WERI-Rb-1 (cell line): ENCODE measurements at regions not wholly inside any gene's neighbourhood (a gene's known extent, or its start where the extent isn't known, plus 50 kb on each side); places are given as distances from the start of the nearest gene placed in this dataset.

Experiments used
- DNase-seq: peaks from one replicate; pipeline ENCODE4 v3.0.0-alpha.2; 2020
- H3K27ac ChIP-seq: fragments of 250-450 bp; sonication (Bioruptor Pico); 2 replicates; pipeline ENCODE4 v1.5.1; 2020; ENCODE audit warnings: mild to moderate bottlenecking, moderate library complexity
- H3K27me3 ChIP-seq: fragments of 250-450 bp; sonication (Bioruptor Pico); 2 replicates; pipeline ENCODE4 v1.5.1; 2021; ENCODE audit warnings: mild to moderate bottlenecking, low read depth, moderate library complexity; ENCODE audit not compliant: insufficient read depth, severe bottlenecking
- H3K36me3 ChIP-seq: fragments of 250-450 bp; sonication (Bioruptor Pico); 2 replicates; pipeline ENCODE4 v1.5.1; 2020; ENCODE audit warnings: mild to moderate bottlenecking, moderate library complexity
- H3K4me3 ChIP-seq: 2 replicates; pipeline ENCODE4 v1.5.1; 2011; ENCODE audit warnings: low read depth, mild to moderate bottlenecking, control low read depth, low read length
- H3K9me3 ChIP-seq: fragments of 250-450 bp; sonication (Bioruptor Pico); 2 replicates; pipeline ENCODE4 v1.5.1; 2021; ENCODE audit warnings: mild to moderate bottlenecking, moderate library complexity; ENCODE audit not compliant: severe bottlenecking
- CTCF ChIP-seq: IDR thresholded peaks from 2 replicates; pipeline ENCODE4 v1.5.1; 2011; ENCODE audit warnings: low read depth, mild to moderate bottlenecking, control low read depth, inconsistent platforms, low read length

- no peaks in the 10 kb centered on the region for H3K36me3 ChIP-seq
- no peak for DNase-seq
- no peaks in the 10 kb centered on the region for H3K9me3 ChIP-seq
- no peak overlapping the region for H3K27ac ChIP-seq
- H3K4me3 ChIP-seq = no peak overlapping the region
- no peak for TF ChIP-seq CTCF
- H3K27me3 ChIP-seq = no peaks in the 10 kb centered on the region
Measured at GRCh38 chr2:204030322-204030721, 93.8 kb downstream of the ICOS start.

GRCh38 chr2:204031056-204031455 lies 94.5 kb downstream of the ICOS start:
- H3K36me3 ChIP-seq = no peaks in the 10 kb centered on the region
- no peak for DNase-seq
- H3K27me3 ChIP-seq = no peaks in the 10 kb centered on the region
- H3K4me3 ChIP-seq = no peak overlapping the region
- H3K27ac ChIP-seq = no peak overlapping the region
- TF ChIP-seq CTCF = no peak
- H3K9me3 ChIP-seq = no peaks in the 10 kb centered on the region

- no peaks in the 10 kb centered on the region for H3K27me3 ChIP-seq
- no peak for DNase-seq
Measured at GRCh38 chr2:204032301-204032700, 95.7 kb downstream of the ICOS start.

GRCh38 chr2:204033611-204034495 lies 97.3 kb downstream of the ICOS start:
- Histone ChIP-seq H3K9me3 (no peaks in the 10 kb centered on the region), H3K27me3 (no peaks in the 10 kb centered on the region), H3K27ac (no peak overlapping the region), H3K4me3 (no peak overlapping the region), H3K36me3 (no peaks in the 10 kb centered on the region)
- DNase-seq = no peak
- no peak for TF ChIP-seq CTCF

More at GRCh38 chr2:204032301-204032700, 95.7 kb downstream of the ICOS start:
- H3K36me3 ChIP-seq = no peaks in the 10 kb centered on the region
- no peaks in the 10 kb centered on the region for H3K9me3 ChIP-seq
- TF ChIP-seq CTCF = no peak
- no peak overlapping the region for H3K4me3 ChIP-seq
- no peak overlapping the region for H3K27ac ChIP-seq

- Histone ChIP-seq H3K27ac (no peak overlapping the region), H3K4me3 (no peak overlapping the region), H3K27me3 (no peaks in the 10 kb centered on the region), H3K9me3 (no peaks in the 10 kb centered on the region), H3K36me3 (no peaks in the 10 kb centered on the region)
- no peak for DNase-seq
- no peak for TF ChIP-seq CTCF
Measured at GRCh38 chr2:204036706-204037105, 100.1 kb downstream of the ICOS start.

GRCh38 chr2:204037286-204037685 lies 100.7 kb downstream of the ICOS start:
- Histone ChIP-seq H3K27me3 (no peaks in the 10 kb centered on the region), H3K36me3 (no peaks in the 10 kb centered on the region), H3K27ac (no peak overlapping the region), H3K4me3 (no peak overlapping the region), H3K9me3 (no peaks in the 10 kb centered on the region)
- no peak for TF ChIP-seq CTCF
- no peak for DNase-seq
